ENCODE measurements at regions not wholly inside any gene's neighbourhood (a gene's known extent, or its start where the extent isn't known, plus 50 kb on each side); places are given as distances from the start of the nearest gene placed in this dataset.

DNA sequence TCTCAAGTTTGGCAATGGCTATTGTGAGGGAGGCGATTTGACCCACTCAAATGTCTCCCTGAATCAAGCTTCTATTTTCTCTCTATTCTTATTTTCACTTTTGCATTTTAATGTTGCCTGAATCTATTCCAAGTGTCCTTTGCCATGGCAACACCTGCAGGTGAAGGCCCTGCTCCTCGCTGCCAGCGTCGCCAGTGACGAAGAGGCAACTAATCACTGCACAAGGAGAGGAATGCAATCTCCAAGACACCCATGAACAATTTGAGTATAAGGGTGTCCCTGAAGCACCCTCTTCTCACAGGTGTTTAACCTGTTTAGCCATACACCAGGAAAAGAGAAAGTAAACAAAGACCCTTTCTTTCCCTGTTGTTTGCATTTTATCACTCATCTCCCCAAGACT, 165.6 kb upstream of the VRK2 start:
- TF ChIP-seq, protein P1, sequence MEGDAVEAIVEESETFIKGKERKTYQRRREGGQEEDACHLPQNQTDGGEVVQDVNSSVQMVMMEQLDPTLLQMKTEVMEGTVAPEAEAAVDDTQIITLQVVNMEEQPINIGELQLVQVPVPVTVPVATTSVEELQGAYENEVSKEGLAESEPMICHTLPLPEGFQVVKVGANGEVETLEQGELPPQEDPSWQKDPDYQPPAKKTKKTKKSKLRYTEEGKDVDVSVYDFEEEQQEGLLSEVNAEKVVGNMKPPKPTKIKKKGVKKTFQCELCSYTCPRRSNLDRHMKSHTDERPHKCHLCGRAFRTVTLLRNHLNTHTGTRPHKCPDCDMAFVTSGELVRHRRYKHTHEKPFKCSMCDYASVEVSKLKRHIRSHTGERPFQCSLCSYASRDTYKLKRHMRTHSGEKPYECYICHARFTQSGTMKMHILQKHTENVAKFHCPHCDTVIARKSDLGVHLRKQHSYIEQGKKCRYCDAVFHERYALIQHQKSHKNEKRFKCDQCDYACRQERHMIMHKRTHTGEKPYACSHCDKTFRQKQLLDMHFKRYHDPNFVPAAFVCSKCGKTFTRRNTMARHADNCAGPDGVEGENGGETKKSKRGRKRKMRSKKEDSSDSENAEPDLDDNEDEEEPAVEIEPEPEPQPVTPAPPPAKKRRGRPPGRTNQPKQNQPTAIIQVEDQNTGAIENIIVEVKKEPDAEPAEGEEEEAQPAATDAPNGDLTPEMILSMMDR (IDR thresholded peaks at IDR 0.05; ENCODE audit: insufficient read depth, low read length, poor library complexity, severe bottlenecking), result no peak
- TF ChIP-seq EZH2phosphoT487 (conservative IDR thresholded peaks at IDR 0.05; ENCODE audit: low read length), result no peak

All from SU-DHL-6 (cell line).